ENCODE measurements at regions not wholly inside any gene's neighbourhood (a gene's known extent, or its start where the extent isn't known, plus 50 kb on each side); places are given as distances from the start of the nearest gene placed in this dataset.

DNA sequence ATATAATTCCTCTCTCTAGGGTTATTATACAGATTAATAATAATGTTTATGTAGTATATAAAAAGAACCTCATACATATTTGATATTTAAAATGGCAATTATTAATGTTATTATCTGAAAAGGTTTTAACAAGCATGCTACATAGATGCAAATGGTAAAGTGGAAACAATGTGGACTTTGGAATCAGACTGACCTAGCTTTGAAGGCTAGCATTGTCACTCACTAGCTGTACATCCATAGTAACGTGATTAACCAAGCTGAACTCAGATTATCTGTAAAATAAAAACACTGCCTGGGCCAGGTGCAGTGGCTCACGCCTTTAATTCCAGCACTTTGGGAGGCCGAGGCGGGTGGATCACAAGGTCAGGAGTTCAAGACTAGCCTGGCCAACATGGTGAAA, 233.7 kb upstream of the SPRY1 start:
- Histone ChIP-seq H3K4me1 (no peaks in the 10 kb centered on the region), H3K36me3 (replicated peaks in 1 of 2; ENCODE audit: insufficient read depth in 1 of 2, low read depth in 2 of 2) (no peaks in the 10 kb centered on the region), H3K4me3 (no peak overlapping the region), H3K9me3 (no peaks in the 10 kb centered on the region), H3K27me3 (no peaks in the 10 kb centered on the region), H3K27ac (no peak overlapping the region)
- intact Hi-C loops (cut with DNase I): no loop called here
- no peak for TF ChIP-seq CTCF (IDR thresholded peaks at IDR 0.05)
- TF ChIP-seq POLR2A (IDR thresholded peaks at IDR 0.05): no peak
- DNase-seq: no peak
- no peak for ATAC-seq
- 67 to 73% methylated on average over 4 of the region's 4 CpGs for WGBS, 2 donors

DNA sequence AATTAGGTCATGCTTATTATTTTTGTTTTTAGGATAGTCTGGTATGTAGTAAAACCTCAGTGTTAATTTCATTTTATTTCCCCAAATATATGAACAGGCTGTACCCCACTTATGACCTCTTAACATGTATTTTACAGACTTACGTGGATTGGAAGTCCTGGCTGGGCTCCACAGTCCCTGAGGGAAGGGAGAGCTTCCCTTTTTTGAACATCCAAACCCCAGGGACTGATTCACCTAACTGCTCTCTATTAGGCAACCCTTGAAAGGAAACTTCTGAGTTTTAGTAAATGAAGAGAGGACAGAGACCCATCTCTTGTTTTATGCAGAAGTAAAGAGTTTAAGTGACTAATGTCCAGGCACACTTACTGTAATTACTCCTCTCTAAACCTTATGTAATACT, 233.1 kb upstream of the SPRY1 start:
- H3K27ac ChIP-seq: no peak overlapping the region
- H3K9me3 ChIP-seq: no peaks in the 10 kb centered on the region
- intact Hi-C loops (cut with DNase I): no loop called here
- WGBS, 2 donors: 79 to 83% methylated on average over 1 of the region's 1 CpG
- no peaks in the 10 kb centered on the region for H3K27me3 ChIP-seq
- H3K36me3 ChIP-seq (replicated peaks in 1 of 2; ENCODE audit: insufficient read depth in 1 of 2, low read depth in 2 of 2): no peaks in the 10 kb centered on the region
- no peak overlapping the region for H3K4me3 ChIP-seq
- no peak for ATAC-seq
- H3K4me1 ChIP-seq: no peaks in the 10 kb centered on the region
- DNase-seq: no peak
- TF ChIP-seq CTCF (IDR thresholded peaks at IDR 0.05): no peak
- TF ChIP-seq POLR2A (IDR thresholded peaks at IDR 0.05): no peak

- Histone ChIP-seq H3K4me3 (no peak overlapping the region), H3K27ac (no peak overlapping the region), H3K9me3 (no peaks in the 10 kb centered on the region), H3K4me1 (no peaks in the 10 kb centered on the region), H3K36me3 (replicated peaks in 1 of 2; ENCODE audit: insufficient read depth in 1 of 2, low read depth in 2 of 2) (no peaks in the 10 kb centered on the region), H3K27me3 (no peaks in the 10 kb centered on the region)
- DNase-seq (no peak), ATAC-seq (no peak)
- 70 to 73% methylated on average over 3 of the region's 3 CpGs for WGBS, 2 donors
- intact Hi-C loops (cut with DNase I): no loop called here
- TF ChIP-seq CTCF (IDR thresholded peaks at IDR 0.05) (no peak), POLR2A (IDR thresholded peaks at IDR 0.05) (no peak)
These were observed 230.6 kb upstream of the SPRY1 start for GRCh38 chr4:123166023-123166422.

DNA sequence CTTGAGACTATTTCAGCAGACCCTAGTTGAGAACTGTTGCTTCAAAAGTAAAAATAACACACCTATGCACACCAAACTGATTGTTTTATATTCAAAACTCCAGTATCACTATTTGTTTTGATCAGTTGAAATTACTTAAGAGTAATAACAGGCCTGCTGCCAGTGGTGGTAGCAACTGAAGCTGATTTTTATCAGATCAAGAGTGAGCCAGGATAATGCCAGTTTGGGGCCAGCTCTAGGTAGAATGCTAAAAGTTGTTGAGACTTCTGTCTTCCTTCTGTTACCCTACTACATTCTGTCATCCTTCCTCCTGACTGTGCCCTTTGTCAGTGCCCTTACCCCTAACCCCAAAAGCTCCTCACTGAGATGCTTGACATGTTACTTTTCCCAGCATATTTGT, 228.7 kb upstream of the SPRY1 start:
- H3K4me1 ChIP-seq: no peaks in the 10 kb centered on the region
- no peaks in the 10 kb centered on the region for H3K27me3 ChIP-seq
- H3K4me3 ChIP-seq: no peak overlapping the region
- intact Hi-C loops (cut with DNase I): no loop called here
- no peaks in the 10 kb centered on the region for H3K9me3 ChIP-seq
- H3K27ac ChIP-seq: no peak overlapping the region
- DNase-seq (no peak), ATAC-seq (no peak)
- no peak for TF ChIP-seq CTCF (IDR thresholded peaks at IDR 0.05)
- no peak for TF ChIP-seq POLR2A (IDR thresholded peaks at IDR 0.05)
- H3K36me3 ChIP-seq (replicated peaks in 1 of 2; ENCODE audit: insufficient read depth in 1 of 2, low read depth in 2 of 2): no peaks in the 10 kb centered on the region

GRCh38 chr4:123168812-123169211, 227.8 kb upstream of the SPRY1 start:
- Histone ChIP-seq H3K4me1 (no peaks in the 10 kb centered on the region), H3K27me3 (no peaks in the 10 kb centered on the region), H3K27ac (no peak overlapping the region), H3K9me3 (no peaks in the 10 kb centered on the region), H3K36me3 (replicated peaks in 1 of 2; ENCODE audit: insufficient read depth in 1 of 2, low read depth in 2 of 2) (no peaks in the 10 kb centered on the region), H3K4me3 (no peak overlapping the region)
- intact Hi-C loops (cut with DNase I): no loop called here
- ATAC-seq (no peak), DNase-seq (no peak)
- 92 to 97% methylated on average over 2 of the region's 2 CpGs for WGBS, 2 donors
- no peak for TF ChIP-seq POLR2A (IDR thresholded peaks at IDR 0.05)
- TF ChIP-seq CTCF (IDR thresholded peaks at IDR 0.05): no peak
